Pancreas (tissue), 10 donors: ENCODE measurements at regions not wholly inside any gene's neighbourhood (a gene's known extent, or its start where the extent isn't known, plus 50 kb on each side); places are given as distances from the start of the nearest gene placed in this dataset.

Source experiments
- ATAC-seq, 4 donors: fragments of 200-7000 bp; cut with Tn5 transposase; one replicate each; pipeline versions ENCODE4 v1.8.0 to v1.9.1; 2020; ENCODE audit warnings: mild to moderate bottlenecking in 4 of 4, moderate library complexity in 4 of 4
- DNase-seq, 6 donors: peaks; one replicate each; pipeline ENCODE4 v3.0.0-alpha.2; 2020
- FAIRE-seq: peaks from 2 replicates; lab custom pipeline; 2012; peaks lifted over from hg19 to GRCh38; lab: Jason Lieb, UNC
- H3K27ac ChIP-seq, 4 donors: fragments of 200-600 bp; sonication (generic); 1 replicate in 3 of 4; 2 replicates in 1 of 4; pipeline versions ENCODE4 v1.5.0 to v1.8.0; 2020
- H3K27me3 ChIP-seq, 4 donors: fragments of 200-600 bp; one replicate each; pipeline ENCODE4 v1.8.0; 2021
- H3K36me3 ChIP-seq, 3 donors: fragments of 200-600 bp; sonication (generic) in 1 of 3; one replicate each; pipeline versions ENCODE4 v1.5.0 to v1.8.0; 2020 to 2021
- H3K4me1 ChIP-seq, 3 donors: fragments of 200-600 bp; one replicate each; pipeline ENCODE4 v1.8.0; 2021
- H3K4me3 ChIP-seq, 4 donors: fragments of 200-600 bp; sonication (generic) in 2 of 4; one replicate each; pipeline versions ENCODE4 v1.5.0 to v1.8.0; 2020 to 2021
- H3K9me3 ChIP-seq, 4 donors: fragments of 200-600 bp; one replicate each; pipeline ENCODE4 v1.8.0; 2021
- CTCF ChIP-seq, 4 donors: fragments of 200-600 bp; sonication (generic) in 3 of 4; IDR thresholded peaks; one replicate each; pipeline versions ENCODE4 v1.5.0 to v1.8.0; 2021; ENCODE audit warnings: antibody characterized with exemption in 4 of 4
- WGBS, 2 donors: extraction: QIAGEN DNeasy Blood & Tissue Kit; methylation state at CpG; one replicate each; pipeline ENCODE4 v1.1.7; 2013; 5-methylcytosine and 5-hydroxymethylcytosine counted together
- intact Hi-C, 3 donors: fragments of 100-400 bp; cut with DNase I; formaldehyde crosslinking; loops; one replicate each; pipeline versions ENCODE4 v1.11.1 to v1.14.2; 2022
- donor health status: healthy with polysubstance abuse.
- donor health status: DM: no; HTN: no; CAD: no; lungs with moderate emphysema.
- donor health status: DM: no; HTN: no; CAD: no.
- donor health status: control.
- donor health status: control.
- donor health status: Bipolar disorder and iron deficiency.
- donor health status: DM: yes; HTN: yes; CAD: no.
- donor health status: DM: no; HTN: no; CAD: no.
- donor health status: DM: no; HTN: no; CAD: no.
- donor health status: DM: yes; HTN: yes; CAD: no.

- 36 to 48% methylated on average over 4 of the region's 4 CpGs for WGBS, 2 donors
Observed at GRCh38 chr13:103805771-103806170, 739.6 kb upstream of the SLC10A2 start.

DNA sequence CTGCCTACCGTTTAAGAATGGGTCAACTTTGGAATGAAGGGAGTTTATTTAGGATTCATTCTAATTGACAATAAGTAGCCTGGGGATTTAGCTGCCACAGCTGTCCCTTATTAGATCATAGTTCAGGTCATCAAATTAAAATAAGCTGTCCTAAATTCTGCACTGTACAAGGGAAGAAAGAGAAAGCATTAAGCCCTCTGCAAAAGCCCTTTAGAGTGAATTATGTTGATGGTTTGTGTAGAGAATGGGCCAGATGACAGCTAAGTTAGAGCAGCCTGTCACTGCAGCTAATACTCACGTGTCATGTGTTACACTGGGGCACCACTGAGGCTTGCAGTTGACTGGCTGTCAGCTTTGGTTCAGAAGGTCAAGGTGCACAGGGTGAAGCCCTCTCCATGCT, 737.1 kb upstream of the SLC10A2 start:
- ATAC-seq (no peak), FAIRE-seq (no peak)
- H3K27me3 ChIP-seq, result no peaks in the 10 kb centered on the region

More at GRCh38 chr13:103805771-103806170, 739.6 kb upstream of the SLC10A2 start:
- Histone ChIP-seq H3K27me3 (no peaks in the 10 kb centered on the region), H3K4me3 (no peak overlapping the region), H3K27ac (no peak overlapping the region), H3K9me3 (no peaks in the 10 kb centered on the region), H3K36me3 (no peaks in the 10 kb centered on the region), H3K4me1 (no peaks in the 10 kb centered on the region)
- DNase-seq (no peak), ATAC-seq (no peak), FAIRE-seq (no peak)
- TF ChIP-seq CTCF (IDR thresholded peaks at IDR 0.05), result no peak
- intact Hi-C loops, result no loop called here

GRCh38 chr13:103799028-103799427, 732.8 kb upstream of the SLC10A2 start:
- DNase-seq (no peak), ATAC-seq (no peak), FAIRE-seq (no peak)
- Histone ChIP-seq H3K9me3 (no peaks in the 10 kb centered on the region), H3K4me3 (no peak overlapping the region), H3K27ac (no peak overlapping the region), H3K27me3 (no peaks in the 10 kb centered on the region), H3K4me1 (no peaks in the 10 kb centered on the region), H3K36me3 (no peaks in the 10 kb centered on the region)
- 38 to 56% methylated on average over 5 of the region's 5 CpGs for WGBS, 2 donors
- TF ChIP-seq CTCF (IDR thresholded peaks at IDR 0.05), result no peak
- intact Hi-C loops, result no loop called here

More for the DNA sequence above, 737.1 kb upstream of the SLC10A2 start:
- H3K4me1 ChIP-seq, result no peaks in the 10 kb centered on the region
- WGBS, 2 donors, result 19 to 26% methylated on average over 2 of the region's 2 CpGs
- H3K27ac ChIP-seq, result no peak overlapping the region
- H3K36me3 ChIP-seq, result no peaks in the 10 kb centered on the region
- intact Hi-C loops, result no loop called here
- DNase-seq, result no peak
- H3K9me3 ChIP-seq, result no peaks in the 10 kb centered on the region
- no peak for TF ChIP-seq CTCF (IDR thresholded peaks at IDR 0.05)
- no peak overlapping the region for H3K4me3 ChIP-seq

GRCh38 chr13:103795892-103796478, 729.8 kb upstream of the SLC10A2 start:
- Histone ChIP-seq H3K9me3 (no peaks in the 10 kb centered on the region), H3K4me1 (no peaks in the 10 kb centered on the region), H3K27ac (no peak overlapping the region), H3K36me3 (no peaks in the 10 kb centered on the region), H3K4me3 (no peak overlapping the region), H3K27me3 (no peaks in the 10 kb centered on the region)
- no peak for TF ChIP-seq CTCF (IDR thresholded peaks at IDR 0.05)
- DNase-seq (no peak), FAIRE-seq (no peak), ATAC-seq (no peak)
- 68 to 70% methylated on average over 3 of the region's 3 CpGs for WGBS, 2 donors
- intact Hi-C loops, result no loop called here

GRCh38 chr13:103794526-103794925, 728.3 kb upstream of the SLC10A2 start:
- Histone ChIP-seq H3K36me3 (no peaks in the 10 kb centered on the region), H3K4me3 (no peak overlapping the region), H3K9me3 (no peaks in the 10 kb centered on the region), H3K27ac (no peak overlapping the region), H3K4me1 (no peaks in the 10 kb centered on the region), H3K27me3 (no peaks in the 10 kb centered on the region)
- FAIRE-seq (no peak), DNase-seq (no peak), ATAC-seq (no peak)
- TF ChIP-seq CTCF (IDR thresholded peaks at IDR 0.05), result no peak
- 38 to 58% methylated on average over 2 of the region's 2 CpGs for WGBS, 2 donors
- intact Hi-C loops, result no loop called here
